ENCODE measurements at regions not wholly inside any gene's neighbourhood (a gene's known extent, or its start where the extent isn't known, plus 50 kb on each side); places are given as distances from the start of the nearest gene placed in this dataset.
A peak's percentile ranks its signal among the peaks of the same experiment; 100 is the strongest.

- no peak for DNase-seq (ENCODE audit: extremely low read depth in 1 of 11, low read depth in 9 of 11, low spot score in 4 of 11)
These were observed 546.0 kb downstream of the ZNF804A start for GRCh38 chr2:185144159-185144919.

DNA sequence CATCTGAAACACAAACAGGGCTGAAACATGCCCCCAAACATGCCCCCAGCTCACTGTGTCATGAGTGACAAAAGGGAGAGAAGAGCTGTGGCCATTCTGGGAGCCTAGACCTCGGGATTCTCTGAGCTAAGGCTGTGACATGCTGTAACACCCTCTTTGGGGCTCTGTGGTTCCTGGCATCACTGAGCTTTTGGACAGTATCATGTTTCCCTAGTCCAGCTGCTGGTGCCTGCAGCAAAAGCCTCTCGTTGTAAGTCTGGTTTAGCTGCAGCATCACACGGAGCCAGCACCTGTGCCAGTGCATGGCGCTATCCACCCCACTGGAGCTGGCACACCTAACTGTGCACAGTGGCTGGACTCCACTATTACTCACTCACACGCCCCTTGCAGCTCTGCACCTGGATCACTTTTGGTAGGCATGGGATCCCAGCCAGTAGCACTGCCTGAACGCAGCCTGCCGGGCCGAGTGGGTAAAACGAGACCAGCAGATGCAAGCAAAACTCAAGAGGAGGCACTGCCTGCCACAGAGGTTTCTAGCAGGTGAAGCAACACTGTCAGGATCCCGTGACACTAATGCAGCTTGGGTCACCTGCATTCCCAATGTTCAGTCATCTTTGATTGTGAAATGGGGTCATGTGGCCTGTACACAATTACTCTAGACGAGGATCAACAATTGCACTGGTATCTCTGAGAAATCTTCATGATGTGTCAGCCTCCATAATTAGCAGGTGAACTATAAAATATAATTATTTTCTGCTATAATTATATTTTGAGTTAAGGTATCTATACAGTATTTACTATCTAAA, 547.2 kb downstream of the ZNF804A start:
- DNase-seq (ENCODE audit: extremely low read depth in 1 of 11, low read depth in 9 of 11, low spot score in 4 of 11): no peak

GRCh38 chr2:185147361-185147760, 549.0 kb downstream of the ZNF804A start:
- DNase-seq (ENCODE audit: extremely low read depth in 1 of 11, low read depth in 9 of 11, low spot score in 4 of 11): no peak

DNA sequence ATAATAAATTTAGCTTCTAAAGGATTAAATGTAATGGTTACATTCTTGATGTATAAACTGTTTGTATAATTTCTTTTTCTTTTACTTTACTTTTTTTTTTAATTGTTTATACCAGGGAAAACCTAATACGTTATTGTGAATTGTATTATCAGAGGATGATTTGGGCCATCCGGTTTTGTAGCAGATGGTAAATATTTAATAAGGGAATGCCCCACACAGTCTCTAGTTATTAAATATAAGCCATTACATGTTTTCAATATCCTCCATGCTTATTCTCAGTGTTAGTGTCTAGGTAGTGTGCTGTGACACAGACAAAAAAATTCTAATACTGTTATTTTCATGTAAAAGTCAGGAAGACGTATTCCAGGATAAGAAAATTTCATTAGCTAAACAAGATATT, 553.9 kb downstream of the ZNF804A start:
- DNase-seq (ENCODE audit: extremely low read depth in 1 of 11, low read depth in 9 of 11, low spot score in 4 of 11): no peak

DNA sequence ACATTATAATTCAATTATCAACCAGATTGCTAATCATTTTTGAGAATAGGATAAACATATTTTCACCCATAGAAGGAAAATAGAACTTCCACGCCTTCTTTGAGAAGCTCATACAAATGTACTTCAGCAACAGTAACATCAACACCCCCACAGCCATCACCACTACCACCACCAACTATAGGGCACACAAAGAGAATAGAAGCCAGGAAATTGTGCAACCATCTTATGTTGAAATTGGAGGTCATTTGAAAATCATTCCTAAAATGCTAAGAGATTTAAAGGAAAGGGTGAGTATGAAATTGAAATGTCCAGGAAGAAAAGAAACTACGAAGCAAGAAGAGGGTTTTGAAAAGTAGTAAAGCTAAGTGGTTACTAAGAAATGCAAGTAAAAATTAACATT, 563.4 kb downstream of the ZNF804A start:
- DNase-seq (ENCODE audit: extremely low read depth in 1 of 11, low read depth in 9 of 11, low spot score in 4 of 11): no peak

DNA sequence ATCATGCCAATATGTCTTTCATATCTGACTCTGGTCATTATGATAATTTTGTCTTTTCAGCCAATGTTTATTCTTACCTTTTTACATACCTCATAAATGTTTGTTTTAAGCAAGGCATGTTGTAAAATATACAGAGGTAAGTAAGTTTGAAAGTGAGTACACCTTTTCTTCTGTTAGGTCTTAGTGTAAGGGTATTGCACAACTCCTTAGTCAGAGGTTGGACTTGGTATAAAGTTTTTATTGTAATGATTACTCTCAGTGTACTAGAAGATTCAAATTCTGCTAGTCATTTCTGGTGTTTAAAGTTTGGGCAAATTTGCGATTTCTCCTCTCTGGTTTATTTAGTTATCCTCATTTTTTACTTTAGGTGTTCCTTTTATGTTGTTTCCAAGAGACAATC, 564.3 kb upstream of the FSIP2 start:
- no peak for DNase-seq (ENCODE audit: extremely low read depth in 1 of 11, low read depth in 9 of 11, low spot score in 4 of 11)

GRCh38 chr2:185179743-185180142, 558.9 kb upstream of the FSIP2 start:
- DNase-seq (ENCODE audit: extremely low read depth in 1 of 11, low read depth in 9 of 11, low spot score in 4 of 11): no peak

GRCh38 chr2:185181901-185182300, 556.7 kb upstream of the FSIP2 start:
- no peak for DNase-seq (ENCODE audit: extremely low read depth in 1 of 11, low read depth in 9 of 11, low spot score in 4 of 11)

GRCh38 chr2:185185044-185185443, 553.6 kb upstream of the FSIP2 start:
- no peak for DNase-seq (ENCODE audit: extremely low read depth in 1 of 11, low read depth in 9 of 11, low spot score in 4 of 11)

- DNase-seq (ENCODE audit: extremely low read depth in 1 of 11, low read depth in 9 of 11, low spot score in 4 of 11): no peak
These were observed 551.2 kb upstream of the FSIP2 start for GRCh38 chr2:185187421-185187820.

GRCh38 chr2:185188656-185189055, 549.9 kb upstream of the FSIP2 start:
- DNase-seq (ENCODE audit: extremely low read depth in 1 of 11, low read depth in 9 of 11, low spot score in 4 of 11): peak in 7 of 11 donors; percentile 8 to 49 (median 31)

DNA sequence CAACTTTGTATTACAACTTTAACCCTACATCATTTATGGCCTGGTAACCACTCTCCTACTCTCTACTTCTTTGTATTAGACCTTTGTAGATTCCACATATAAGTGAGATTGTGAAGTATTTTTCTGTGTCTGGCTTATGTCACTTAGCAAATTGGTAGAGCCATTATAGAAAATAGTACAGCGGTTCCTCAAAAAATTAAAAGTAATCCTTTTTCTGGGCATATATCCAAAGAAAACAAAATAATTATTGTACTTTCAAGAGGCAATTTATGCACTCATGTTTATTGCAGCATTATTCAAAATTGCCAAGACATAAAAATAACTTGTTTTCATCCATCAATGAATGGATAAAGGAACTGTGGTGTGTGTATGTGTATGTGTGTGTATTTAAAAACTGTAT, 537.5 kb upstream of the FSIP2 start:
- peak in 1 of 11 donors; percentile 2 for DNase-seq (ENCODE audit: extremely low read depth in 1 of 11, low read depth in 9 of 11, low spot score in 4 of 11)

GRCh38 chr2:185202381-185202780, 536.2 kb upstream of the FSIP2 start:
- no peak for DNase-seq (ENCODE audit: extremely low read depth in 1 of 11, low read depth in 9 of 11, low spot score in 4 of 11)

GRCh38 chr2:185202945-185203528, 535.6 kb upstream of the FSIP2 start:
- no peak for DNase-seq (ENCODE audit: extremely low read depth in 1 of 11, low read depth in 9 of 11, low spot score in 4 of 11)

GRCh38 chr2:185208261-185208660, 530.3 kb upstream of the FSIP2 start:
- peak in 5 of 11 donors; percentile 11 to 20 (median 16) for DNase-seq (ENCODE audit: extremely low read depth in 1 of 11, low read depth in 9 of 11, low spot score in 4 of 11)

DNA sequence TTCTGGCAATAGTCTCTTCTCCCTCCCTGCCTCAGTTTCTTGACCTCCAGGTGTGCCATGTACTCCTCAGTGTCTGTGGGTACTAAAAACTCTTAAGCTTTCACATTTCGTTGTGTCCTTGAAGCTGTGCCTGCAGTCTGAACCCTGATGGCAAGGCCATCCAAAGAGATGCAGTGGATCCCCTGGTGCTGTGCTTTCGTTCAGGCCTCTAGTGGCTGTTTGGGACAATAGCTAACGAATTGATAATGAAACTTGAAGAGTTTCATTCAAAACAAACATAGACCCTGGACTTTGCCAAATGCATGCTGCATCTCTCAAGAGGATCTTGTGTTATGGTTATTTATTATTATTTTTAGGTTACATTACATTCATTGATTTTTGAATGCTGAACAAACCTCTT, 523.1 kb upstream of the FSIP2 start:
- no peak for DNase-seq (ENCODE audit: extremely low read depth in 1 of 11, low read depth in 9 of 11, low spot score in 4 of 11)

DNA sequence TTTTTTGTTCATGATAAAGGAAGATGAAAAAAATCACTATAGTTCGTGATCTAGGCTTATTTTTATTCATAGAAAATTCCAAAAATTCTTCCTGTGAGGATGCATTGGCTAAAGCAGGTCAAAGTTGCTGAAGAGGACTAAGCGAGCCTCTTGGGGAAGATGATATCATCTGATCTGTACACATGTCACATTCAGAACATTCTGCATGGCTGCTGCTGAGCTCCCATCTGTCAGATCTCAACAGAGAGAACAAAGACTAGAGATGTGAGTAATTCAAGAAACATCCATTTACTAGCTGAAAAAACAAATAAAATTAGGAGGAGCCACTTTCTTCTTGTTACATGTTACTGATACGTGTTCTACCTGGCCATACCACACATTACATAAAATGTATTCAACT, 518.6 kb upstream of the FSIP2 start:
- no peak for DNase-seq (ENCODE audit: extremely low read depth in 1 of 11, low read depth in 9 of 11, low spot score in 4 of 11)

DNA sequence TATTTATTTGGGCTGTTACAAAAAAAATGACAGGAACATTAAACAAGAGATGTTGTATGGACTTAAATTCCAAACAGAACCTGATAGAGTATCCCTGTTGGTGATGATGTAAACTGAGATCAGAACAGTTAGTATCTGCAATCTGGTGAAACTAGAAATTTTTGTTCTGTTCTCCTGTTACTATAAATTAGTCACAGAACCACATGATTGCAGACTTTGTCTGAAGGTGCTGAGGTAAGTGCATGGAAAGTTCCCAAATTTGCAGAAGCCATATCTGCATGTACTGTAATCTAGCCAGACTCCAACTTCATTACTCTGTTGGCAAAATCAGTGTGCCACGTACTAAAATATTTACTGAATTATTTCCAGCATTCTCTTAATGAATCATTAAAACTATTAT, 516.3 kb upstream of the FSIP2 start:
- no peak for DNase-seq (ENCODE audit: extremely low read depth in 1 of 11, low read depth in 9 of 11, low spot score in 4 of 11)

- DNase-seq (ENCODE audit: extremely low read depth in 1 of 11, low read depth in 9 of 11, low spot score in 4 of 11): no peak
These were observed 511.2 kb upstream of the FSIP2 start for GRCh38 chr2:185227391-185227790.

- no peak for DNase-seq (ENCODE audit: extremely low read depth in 1 of 11, low read depth in 9 of 11, low spot score in 4 of 11)
These were observed 499.1 kb upstream of the FSIP2 start for GRCh38 chr2:185239491-185239890.
